Smooth muscle cell (in vitro differentiated cells): ENCODE measurements at regions not wholly inside any gene's neighbourhood (a gene's known extent, or its start where the extent isn't known, plus 50 kb on each side); places are given as distances from the start of the nearest gene placed in this dataset.

Experiments used
- DNase-seq: peaks from one replicate; lab custom pipeline; 2025; ENCODE audit not compliant: unreplicated experiment; lab: John Stamatoyannopoulos, UW
- H2AFZ ChIP-seq: fragments of 200-600 bp; sonication (generic); 2 replicates; pipeline ENCODE4 v1.6.0; 2016; ENCODE audit warnings: antibody characterized with exemption, low read depth, mild to moderate bottlenecking
- H3F3A ChIP-seq: fragments of 200-600 bp; sonication (generic); 2 replicates; pipeline ENCODE4 v1.6.0; 2017; ENCODE audit warnings: antibody characterized with exemption, low read depth
- H3K27ac ChIP-seq: fragments of 200-600 bp; sonication (generic); 2 replicates; pipeline ENCODE4 v1.5.1; 2016; ENCODE audit warnings: low read depth, mild to moderate bottlenecking
- H3K27me3 ChIP-seq: fragments of 200-600 bp; sonication (generic); 2 replicates; pipeline ENCODE4 v1.6.1; 2016; ENCODE audit warnings: low read depth, mild to moderate bottlenecking
- H3K36me3 ChIP-seq: fragments of 200-600 bp; sonication (generic); 2 replicates; pipeline ENCODE4 v1.5.1; 2016; ENCODE audit warnings: low read depth
- H3K4me1 ChIP-seq: fragments of 200-600 bp; sonication (generic); 2 replicates; pipeline ENCODE4 v1.5.1; 2016; ENCODE audit warnings: low read depth
- H3K4me2 ChIP-seq: fragments of 200-600 bp; sonication (generic); 2 replicates; pipeline ENCODE4 v1.6.0; 2016; ENCODE audit warnings: mild to moderate bottlenecking
- H3K4me3 ChIP-seq: fragments of 200-600 bp; sonication (generic); 2 replicates; pipeline ENCODE4 v1.5.1; 2016; ENCODE audit warnings: mild to moderate bottlenecking
- H3K79me2 ChIP-seq: fragments of 200-600 bp; sonication (generic); 2 replicates; pipeline ENCODE4 v1.6.0; 2016; ENCODE audit warnings: low read depth, mild to moderate bottlenecking
- H3K9ac ChIP-seq: fragments of 200-600 bp; sonication (generic); 2 replicates; pipeline ENCODE4 v1.6.0; 2016; ENCODE audit warnings: low read depth
- H3K9me3 ChIP-seq: fragments of 200-600 bp; sonication (generic); replicated peaks from 2 replicates; pipeline ENCODE4 v1.5.1; 2016; ENCODE audit warnings: low read depth
- H4K20me1 ChIP-seq: fragments of 200-600 bp; sonication (generic); 2 replicates; pipeline ENCODE4 v1.6.0; 2016; ENCODE audit warnings: low read depth
- WGBS: methylation state at CpG from one replicate; pipeline ENCODE4 v1.1.7; 2016; ENCODE audit warnings: low lambda C conversion rate; 5-methylcytosine and 5-hydroxymethylcytosine counted together
- TF ChIP-seq, protein P1 (sequence below): fragments of 200-600 bp; sonication (generic); IDR thresholded peaks from 2 replicates; pipeline ENCODE4 v1.5.1; 2017; ENCODE audit warnings: borderline replicate concordance, mild to moderate bottlenecking, antibody characterized with exemption; ENCODE audit not compliant: insufficient read depth, poor library complexity, severe bottlenecking

DNA sequence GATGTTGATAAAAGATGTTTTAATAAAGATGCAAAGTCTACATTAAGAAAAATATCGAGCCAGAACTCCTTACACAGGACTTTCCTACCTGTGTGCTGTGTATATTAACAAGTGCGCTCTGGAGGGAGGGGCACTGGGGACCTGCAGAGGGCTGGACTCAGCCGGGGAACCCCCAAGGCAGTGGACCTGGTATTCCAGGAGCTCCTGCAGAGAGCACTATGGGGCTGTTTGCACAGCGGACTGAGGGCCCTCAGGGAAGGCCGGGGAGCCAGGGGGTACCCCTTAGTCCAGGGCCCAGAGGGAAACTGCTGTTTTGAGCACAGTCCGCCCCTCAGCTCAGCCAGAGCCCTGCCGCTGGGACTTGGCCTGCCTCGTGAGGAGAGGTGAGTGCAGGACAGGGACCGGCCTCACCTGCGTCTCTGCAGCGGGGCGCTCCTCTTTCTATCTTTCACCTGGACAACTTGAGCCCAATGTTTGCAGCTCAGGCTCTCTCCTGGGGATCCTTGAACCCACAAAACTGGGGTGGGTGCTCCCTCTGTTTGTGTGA is 168.4 kb downstream of the ARL4C start:
- no peaks in the 10 kb centered on the region for H3K9me3 ChIP-seq
- H3K36me3 ChIP-seq, result no peaks in the 10 kb centered on the region
- DNase-seq, result no peak
- no peak overlapping the region for H3K4me2 ChIP-seq
- H3K79me2 ChIP-seq, result no peaks in the 10 kb centered on the region
- no peak overlapping the region for H3K27ac ChIP-seq
- no peak overlapping the region for H3K4me3 ChIP-seq
- TF ChIP-seq, protein P1, sequence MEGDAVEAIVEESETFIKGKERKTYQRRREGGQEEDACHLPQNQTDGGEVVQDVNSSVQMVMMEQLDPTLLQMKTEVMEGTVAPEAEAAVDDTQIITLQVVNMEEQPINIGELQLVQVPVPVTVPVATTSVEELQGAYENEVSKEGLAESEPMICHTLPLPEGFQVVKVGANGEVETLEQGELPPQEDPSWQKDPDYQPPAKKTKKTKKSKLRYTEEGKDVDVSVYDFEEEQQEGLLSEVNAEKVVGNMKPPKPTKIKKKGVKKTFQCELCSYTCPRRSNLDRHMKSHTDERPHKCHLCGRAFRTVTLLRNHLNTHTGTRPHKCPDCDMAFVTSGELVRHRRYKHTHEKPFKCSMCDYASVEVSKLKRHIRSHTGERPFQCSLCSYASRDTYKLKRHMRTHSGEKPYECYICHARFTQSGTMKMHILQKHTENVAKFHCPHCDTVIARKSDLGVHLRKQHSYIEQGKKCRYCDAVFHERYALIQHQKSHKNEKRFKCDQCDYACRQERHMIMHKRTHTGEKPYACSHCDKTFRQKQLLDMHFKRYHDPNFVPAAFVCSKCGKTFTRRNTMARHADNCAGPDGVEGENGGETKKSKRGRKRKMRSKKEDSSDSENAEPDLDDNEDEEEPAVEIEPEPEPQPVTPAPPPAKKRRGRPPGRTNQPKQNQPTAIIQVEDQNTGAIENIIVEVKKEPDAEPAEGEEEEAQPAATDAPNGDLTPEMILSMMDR, result no peak
- peaks cover 6% of the 10 kb centered on the region for H3K4me1 ChIP-seq
- H3F3A ChIP-seq, result peaks cover 2% of the 10 kb centered on the region
- no peaks in the 10 kb centered on the region for H3K27me3 ChIP-seq
- H4K20me1 ChIP-seq, result no peaks in the 10 kb centered on the region
- no peak overlapping the region for H2AFZ ChIP-seq
- H3K9ac ChIP-seq, result no peak overlapping the region
- 95% methylated on average over 12 of the region's 12 CpGs for WGBS

DNA sequence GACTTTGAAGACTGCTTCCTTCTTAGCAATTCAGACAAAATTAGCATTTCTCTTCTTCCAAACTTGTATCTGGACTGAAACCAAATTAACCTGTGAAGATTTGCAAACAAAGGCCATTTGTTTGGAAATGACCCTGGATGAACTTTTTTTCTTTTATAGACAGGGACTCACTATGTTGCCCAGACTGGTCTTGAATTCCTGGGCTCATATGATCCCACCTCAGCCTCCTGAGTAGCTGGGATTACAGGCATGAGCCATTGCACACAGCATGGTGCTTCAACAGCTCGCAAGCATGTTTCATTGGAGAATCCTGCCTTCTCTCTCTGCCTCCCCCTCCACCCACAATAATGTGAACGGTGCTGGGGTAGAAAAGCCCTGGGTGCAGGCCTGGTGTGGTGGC is 170.2 kb downstream of the ARL4C start:
- H3K36me3 ChIP-seq, result no peaks in the 10 kb centered on the region
- no peaks in the 10 kb centered on the region for H3K4me1 ChIP-seq
- WGBS, result 82% methylated on average over 2 of the region's 2 CpGs
- no peak overlapping the region for H3K4me3 ChIP-seq
- no peaks in the 10 kb centered on the region for H3F3A ChIP-seq
- H2AFZ ChIP-seq, result no peak overlapping the region
- no peaks in the 10 kb centered on the region for H4K20me1 ChIP-seq
- no peaks in the 10 kb centered on the region for H3K27me3 ChIP-seq
- H3K9ac ChIP-seq, result no peak overlapping the region
- DNase-seq, result no peak
- no peak overlapping the region for H3K27ac ChIP-seq
- H3K4me2 ChIP-seq, result no peak overlapping the region
- TF ChIP-seq, protein P1, result no peak
- no peaks in the 10 kb centered on the region for H3K79me2 ChIP-seq
- no peaks in the 10 kb centered on the region for H3K9me3 ChIP-seq

DNA sequence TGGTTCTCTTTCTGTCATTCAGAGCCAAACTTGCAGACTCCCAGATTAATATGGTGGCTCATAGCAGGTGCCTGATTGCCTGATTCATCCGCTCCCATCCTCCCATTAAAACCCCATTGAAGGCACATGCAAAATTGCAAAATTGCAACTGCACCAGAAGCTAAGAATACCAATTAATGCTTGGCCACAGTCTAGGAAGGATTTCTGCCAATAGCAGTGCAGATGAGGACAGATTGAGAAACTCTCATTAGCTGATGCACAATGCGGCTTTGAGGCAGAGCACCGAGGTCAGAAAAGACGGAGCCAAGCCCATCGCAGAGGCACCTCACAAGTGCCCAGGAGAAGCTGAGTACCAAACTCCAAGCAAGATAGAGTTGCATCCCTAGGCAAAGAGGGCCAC is 172.8 kb downstream of the ARL4C start:
- no peaks in the 10 kb centered on the region for H3K9me3 ChIP-seq
- 90% methylated on average over 5 of the region's 5 CpGs for WGBS
- H4K20me1 ChIP-seq, result no peaks in the 10 kb centered on the region
- H2AFZ ChIP-seq, result no peak overlapping the region
- H3K36me3 ChIP-seq, result no peaks in the 10 kb centered on the region
- no peak for DNase-seq
- no peaks in the 10 kb centered on the region for H3K79me2 ChIP-seq
- no peaks in the 10 kb centered on the region for H3K27me3 ChIP-seq
- no peak overlapping the region for H3K27ac ChIP-seq
- no peaks in the 10 kb centered on the region for H3F3A ChIP-seq
- H3K4me1 ChIP-seq, result no peaks in the 10 kb centered on the region
- TF ChIP-seq, protein P1, result no peak
- no peak overlapping the region for H3K9ac ChIP-seq
- H3K4me3 ChIP-seq, result no peak overlapping the region
- H3K4me2 ChIP-seq, result no peak overlapping the region

DNA sequence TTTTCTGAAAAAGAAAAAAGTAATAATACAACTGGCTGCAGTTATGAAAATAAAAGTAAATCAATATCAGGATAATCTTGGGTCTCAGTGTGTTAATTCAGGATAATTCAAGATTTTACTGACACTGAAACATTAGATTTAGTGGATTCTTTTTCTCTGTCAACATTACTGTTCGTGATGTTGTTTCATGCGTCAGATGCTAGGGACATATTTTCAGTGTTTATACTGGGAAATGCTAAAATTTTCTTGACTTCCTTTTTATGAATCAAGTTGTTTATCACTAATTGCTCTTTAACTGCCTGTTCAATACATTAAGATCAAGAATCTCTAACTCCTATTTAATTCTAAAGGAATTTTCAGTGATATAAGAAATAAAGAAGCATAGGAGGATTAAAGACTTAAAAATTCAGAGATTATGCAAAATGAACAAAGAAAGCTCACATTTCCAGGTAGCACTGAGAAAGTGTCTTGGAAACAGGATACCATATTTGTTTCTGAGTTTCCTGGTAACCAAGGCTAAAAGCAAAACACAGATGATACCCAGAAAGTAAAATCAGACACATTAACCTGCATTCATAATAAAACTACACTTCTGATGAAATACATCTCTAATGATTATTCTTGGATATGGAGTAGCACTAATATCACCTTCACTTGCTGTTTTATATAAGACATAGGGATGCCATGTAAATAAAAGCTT is 174.0 kb downstream of the ARL4C start:
- Histone ChIP-seq H2AFZ (no peak overlapping the region), H3K79me2 (no peaks in the 10 kb centered on the region), H3K4me2 (no peak overlapping the region), H3K27ac (no peak overlapping the region), H3K36me3 (no peaks in the 10 kb centered on the region), H3K4me1 (no peaks in the 10 kb centered on the region), H4K20me1 (no peaks in the 10 kb centered on the region), H3K27me3 (no peaks in the 10 kb centered on the region), H3K4me3 (no peak overlapping the region), H3K9ac (no peak overlapping the region), H3K9me3 (no peaks in the 10 kb centered on the region), H3F3A (no peaks in the 10 kb centered on the region)
- WGBS, result 97% methylated on average over 2 of the region's 2 CpGs
- no peak for DNase-seq
- TF ChIP-seq, protein P1, result no peak
